GM12878 (cell line): ENCODE measurements at regions not wholly inside any gene's neighbourhood (a gene's known extent, or its start where the extent isn't known, plus 50 kb on each side); places are given as distances from the start of the nearest gene placed in this dataset.

ENCODE experiments used
- BCL11A ChIP-seq: IDR thresholded peaks from 2 replicates; pipeline ENCODE4 v1.6.1; 2011; ENCODE audit warnings: low read depth, low read length
- BCL3 ChIP-seq: IDR thresholded peaks from 2 replicates; pipeline ENCODE4 v1.6.1; 2011; ENCODE audit warnings: borderline replicate concordance, low read depth, mild to moderate bottlenecking, moderate library complexity, low read length; ENCODE audit not compliant: insufficient read depth, poor library complexity, severe bottlenecking
- BHLHE40 ChIP-seq, 2 experiments: fragments of 450-650 bp in 1 of 2; IDR thresholded peaks; 2 replicates each; pipeline ENCODE4 v1.6.1; 2011 to 2017; ENCODE audit warnings: low read depth in 2 of 2, borderline replicate concordance in 1 of 2, improper control_type of control experiment in 1 of 2, low read length in 1 of 2, mild to moderate bottlenecking in 1 of 2
- CREM ChIP-seq: IDR thresholded peaks from 2 replicates; pipeline ENCODE4 v1.6.1; 2014; ENCODE audit warnings: antibody characterized with exemption, low read depth
- GABPA ChIP-seq: IDR thresholded peaks from 2 replicates; pipeline ENCODE4 v1.6.1; 2014; ENCODE audit warnings: antibody characterized with exemption, low read depth, mild to moderate bottlenecking, inconsistent platforms
- MEF2B ChIP-seq: fragments of 450-650 bp; IDR thresholded peaks from 2 replicates; pipeline ENCODE4 v1.6.1; 2018; ENCODE audit warnings: mild to moderate bottlenecking, moderate library complexity; ENCODE audit not compliant: partially characterized antibody, poor library complexity, severe bottlenecking
- NBN ChIP-seq: fragments of 450-650 bp; IDR thresholded peaks from 2 replicates; pipeline ENCODE4 v1.6.1; 2016
- PKNOX1 ChIP-seq: fragments of 450-650 bp; IDR thresholded peaks from 2 replicates; pipeline ENCODE4 v1.6.1; 2016; ENCODE audit warnings: mild to moderate bottlenecking
- POU2F2 ChIP-seq: IDR thresholded peaks from 3 replicates; pipeline ENCODE4 v1.6.1; 2011; ENCODE audit warnings: low read depth, mild to moderate bottlenecking, low read length, borderline replicate concordance
- PRDM15 ChIP-seq: fragments of 450-650 bp; formaldehyde crosslinking; IDR thresholded peaks from 2 replicates; pipeline ENCODE4 v1.4.0; 2020; ENCODE audit warnings: mild to moderate bottlenecking, moderate library complexity
- RAD21 ChIP-seq: IDR thresholded peaks from 2 replicates; pipeline ENCODE4 v1.6.1; 2011; ENCODE audit warnings: mild to moderate bottlenecking, low read depth, low read length, moderate library complexity; ENCODE audit not compliant: insufficient read depth
- RB1 ChIP-seq: fragments of 450-650 bp; formaldehyde crosslinking; IDR thresholded peaks from 2 replicates; pipeline ENCODE4 v1.6.1; 2017; ENCODE audit warnings: mild to moderate bottlenecking, borderline replicate concordance
- REST ChIP-seq: IDR thresholded peaks from 2 replicates; pipeline ENCODE4 v1.6.1; 2012; ENCODE audit warnings: mild to moderate bottlenecking, low read depth, low read length
- SMAD1 ChIP-seq: fragments of 450-650 bp; IDR thresholded peaks from 2 replicates; pipeline ENCODE4 v1.6.1; 2018; ENCODE audit warnings: mild to moderate bottlenecking, low read depth; ENCODE audit not compliant: partially characterized antibody
- SMC3 ChIP-seq: IDR thresholded peaks from 2 replicates; pipeline ENCODE4 v1.6.1; 2011; ENCODE audit warnings: low read length, improper control_type of control experiment, borderline replicate concordance
- TAF1 ChIP-seq: IDR thresholded peaks from 2 replicates; pipeline ENCODE4 v1.6.1; 2011; ENCODE audit warnings: mild to moderate bottlenecking, low read depth, low read length, borderline replicate concordance
- TBL1XR1 ChIP-seq: IDR thresholded peaks from 2 replicates; pipeline ENCODE4 v1.6.1; 2012; ENCODE audit warnings: low read depth, low read length, improper control_type of control experiment
- YBX1 ChIP-seq: fragments of 450-650 bp; IDR thresholded peaks from 2 replicates; pipeline ENCODE4 v1.6.1; 2016; ENCODE audit warnings: antibody characterized with exemption
- YY1 ChIP-seq: IDR thresholded peaks from 2 replicates; pipeline ENCODE4 v1.6.1; 2011; ENCODE audit warnings: low read depth, mild to moderate bottlenecking, low read length

- TF ChIP-seq PRDM15 (CRISPR knock-in tag) (no peak), TBL1XR1 (peak; percentile 97), TAF1 (no peak), YY1 (peak; percentile 55; the same call in 1 of the 2 replicates), RB1 (no peak), MEF2B (peak; percentile 97), GABPA (peak; percentile 61), NBN (peak; percentile 77), POU2F2 (peak; percentile 65; the same call in 1 of the 3 replicates), BHLHE40 (IDR thresholded peaks at IDR 0.05; ENCODE audit: borderline replicate concordance in 1 of 2, low read depth in 2 of 2, low read length in 1 of 2) (peak; percentile 40 to 70; a peak in 2 of 4 replicates), REST (no peak), BCL3 (peak; percentile 48), RAD21 (0 out of 2 replicates have a peak, but pooled peaks have one; percentile 12), PKNOX1 (peak; percentile 69), CREM (peak; percentile 92), SMC3 (no peak; the same call in 1 of the 2 replicates), SMAD1 (no peak), YBX1 (no peak), BCL11A (peak; percentile 96)
These were observed 211.8 kb downstream of the RBM26 start (continued) for GRCh38 chr13:79194272-79194671.
